Brain microvascular endothelial cell (primary cell): ENCODE measurements at regions not wholly inside any gene's neighbourhood (a gene's known extent, or its start where the extent isn't known, plus 50 kb on each side); places are given as distances from the start of the nearest gene placed in this dataset.

Experiments
- DNase-seq: peaks from one replicate; pipeline ENCODE4 v3.0.0-alpha.2; 2020
- H3K27ac ChIP-seq: fragments of 250-450 bp; sonication (Bioruptor Pico); 2 replicates; pipeline ENCODE4 v1.5.1; 2020; ENCODE audit warnings: mild to moderate bottlenecking, moderate library complexity
- H3K27me3 ChIP-seq: fragments of 250-450 bp; sonication (Bioruptor Pico); replicated peaks from 2 replicates; pipeline ENCODE4 v1.5.1; 2020; ENCODE audit warnings: mild to moderate bottlenecking
- H3K36me3 ChIP-seq: fragments of 250-450 bp; sonication (Bioruptor Pico); replicated peaks from 2 replicates; pipeline ENCODE4 v1.5.1; 2020; ENCODE audit warnings: mild to moderate bottlenecking
- H3K4me3 ChIP-seq: 2 replicates; pipeline ENCODE4 v1.5.1; 2011; ENCODE audit warnings: low read depth, mild to moderate bottlenecking, control low read depth, low read length, moderate library complexity
- CTCF ChIP-seq: IDR thresholded peaks from 2 replicates; pipeline ENCODE4 v1.5.1; 2011; ENCODE audit warnings: low read depth, mild to moderate bottlenecking, moderate library complexity, low read length, control low read depth, inconsistent platforms; ENCODE audit errors: missing control alignments
- in situ Hi-C: cut with HindIII; loops from 2 replicates; pipeline ENCODE4 v1.10.0; 2017; ENCODE audit warnings: low sequenced_read_pairs, low pct_ligation_motif_present

DNA sequence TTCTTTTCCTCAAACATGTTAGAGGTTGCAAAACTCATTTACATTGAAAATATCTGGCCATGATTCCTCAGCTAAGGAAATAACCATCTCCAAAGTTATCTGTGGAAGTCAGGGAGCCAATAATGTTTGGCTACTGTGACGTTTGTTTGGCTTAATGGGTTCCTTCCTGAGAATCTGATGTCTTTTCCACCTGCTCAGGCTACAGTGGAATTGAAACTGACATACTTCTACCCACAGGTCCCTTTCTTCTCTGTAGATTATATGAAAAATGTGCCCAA, 221.1 kb upstream of the XYLT1 start:
- DNase-seq = no peak
- in situ Hi-C loops = no loop called here
- H3K27me3 ChIP-seq = no peaks in the 10 kb centered on the region

GRCh38 chr16:17691106-17691898, 220.5 kb upstream of the XYLT1 start:
- Histone ChIP-seq H3K27me3 (no peaks in the 10 kb centered on the region), H3K4me3 (no peak overlapping the region), H3K27ac (no peak overlapping the region), H3K36me3 (no peaks in the 10 kb centered on the region)
- TF ChIP-seq CTCF = no peak
- in situ Hi-C loops = no loop called here
- no peak for DNase-seq

More for the DNA sequence above, 221.1 kb upstream of the XYLT1 start:
- TF ChIP-seq CTCF = no peak
- H3K27ac ChIP-seq = no peak overlapping the region
- H3K4me3 ChIP-seq = no peak overlapping the region
- H3K36me3 ChIP-seq = no peaks in the 10 kb centered on the region

GRCh38 chr16:17685447-17685846, 214.7 kb upstream of the XYLT1 start:
- Histone ChIP-seq H3K36me3 (no peaks in the 10 kb centered on the region), H3K4me3 (no peak overlapping the region), H3K27ac (no peak overlapping the region), H3K27me3 (no peaks in the 10 kb centered on the region)
- DNase-seq = no peak
- in situ Hi-C loops = no loop called here
- no peak for TF ChIP-seq CTCF

DNA sequence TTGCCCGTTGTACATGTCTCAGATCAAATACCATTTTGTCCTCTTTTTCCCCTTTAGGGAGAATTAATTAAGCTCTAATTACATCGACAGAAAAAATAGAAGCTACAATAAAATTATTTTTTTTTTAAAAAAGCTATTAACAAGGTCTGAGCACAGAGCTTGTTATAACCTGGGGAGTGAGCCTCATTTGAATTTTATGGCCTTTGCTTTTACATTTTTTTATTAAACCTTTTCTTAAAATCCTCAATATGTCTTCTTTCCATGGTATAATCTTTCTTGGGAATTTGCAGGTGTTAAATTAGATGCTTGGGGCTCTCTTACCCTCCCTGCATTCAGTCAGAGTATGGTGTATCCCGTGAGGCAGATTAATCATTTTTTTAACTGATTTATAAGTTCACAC, 212.5 kb upstream of the XYLT1 start:
- Histone ChIP-seq H3K27ac (no peak overlapping the region), H3K36me3 (no peaks in the 10 kb centered on the region), H3K4me3 (no peak overlapping the region), H3K27me3 (no peaks in the 10 kb centered on the region)
- in situ Hi-C loops = no loop called here
- TF ChIP-seq CTCF = no peak
- DNase-seq = no peak

DNA sequence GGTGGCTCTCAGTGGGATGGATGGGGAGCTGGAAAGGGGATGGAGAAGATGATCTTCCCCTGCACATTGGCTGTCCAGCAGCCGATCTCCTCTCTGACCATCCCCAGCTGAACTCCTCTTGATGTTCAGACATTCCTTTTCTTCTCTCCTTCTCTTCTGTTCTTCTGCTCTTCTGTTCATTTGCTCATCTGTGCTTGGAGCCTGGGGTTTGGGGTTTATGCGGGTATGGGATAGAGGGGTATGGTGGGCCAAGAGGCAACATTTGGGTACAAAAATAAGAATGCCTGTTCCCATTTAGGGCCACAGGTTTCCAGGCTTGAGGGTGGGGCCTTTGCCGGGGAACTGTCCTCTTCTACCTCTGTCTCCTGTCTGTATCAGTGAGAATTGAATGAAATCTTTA, 205.4 kb upstream of the XYLT1 start:
- in situ Hi-C loops = no loop called here

More for the DNA sequence above, 205.4 kb upstream of the XYLT1 start:
- Histone ChIP-seq H3K4me3 (no peak overlapping the region), H3K27ac (no peak overlapping the region), H3K27me3 (no peaks in the 10 kb centered on the region), H3K36me3 (no peaks in the 10 kb centered on the region)
- TF ChIP-seq CTCF = no peak
- no peak for DNase-seq
